H9 (cell line): ENCODE measurements at regions not wholly inside any gene's neighbourhood (a gene's known extent, or its start where the extent isn't known, plus 50 kb on each side); places are given as distances from the start of the nearest gene placed in this dataset.
A peak's percentile ranks its signal among the peaks of the same experiment; 100 is the strongest.

Source experiments
- DNase-seq: peaks from one replicate; pipeline ENCODE4 v3.0.0-alpha.2; 2017
- H2AFZ ChIP-seq: one replicate; pipeline ENCODE4 v1.6.1; 2013; ENCODE audit warnings: mild to moderate bottlenecking, low read length, control low read depth, moderate library complexity
- H2AK5ac ChIP-seq: 2 replicates; pipeline ENCODE4 v1.6.1; 2013; ENCODE audit warnings: low read length, control low read depth, mixed read lengths; ENCODE audit not compliant: insufficient read length
- H2BK120ac ChIP-seq: one replicate; pipeline ENCODE4 v1.6.1; 2013; ENCODE audit warnings: low read depth, mild to moderate bottlenecking, low read length, control low read depth, inconsistent platforms; ENCODE audit not compliant: poor library complexity, severe bottlenecking
- H2BK12ac ChIP-seq: 2 replicates; pipeline ENCODE4 v1.6.1; 2013; ENCODE audit warnings: low read length, control low read depth, mixed read lengths, low read depth; ENCODE audit not compliant: insufficient read length
- H2BK15ac ChIP-seq: 2 replicates; pipeline ENCODE4 v1.6.1; 2013; ENCODE audit warnings: low read depth, low read length, control low read depth
- H2BK20ac ChIP-seq: one replicate; pipeline ENCODE4 v1.6.1; 2013; ENCODE audit warnings: low read depth, mild to moderate bottlenecking, low read length, control low read depth, inconsistent platforms; ENCODE audit not compliant: poor library complexity, severe bottlenecking
- H2BK5ac ChIP-seq: 2 replicates; pipeline ENCODE4 v1.6.1; 2013; ENCODE audit warnings: low read length, control low read depth, mixed read lengths; ENCODE audit not compliant: insufficient read length
- H3K14ac ChIP-seq: 2 replicates; pipeline ENCODE4 v1.6.1; 2013; ENCODE audit warnings: low read length, control low read depth; ENCODE audit not compliant: insufficient read depth
- H3K18ac ChIP-seq: 2 replicates; pipeline ENCODE4 v1.6.1; 2013; ENCODE audit warnings: low read depth, mild to moderate bottlenecking, mixed read lengths, low read length, control low read depth; ENCODE audit not compliant: insufficient read length
- H3K23ac ChIP-seq: 2 replicates; pipeline ENCODE4 v1.6.1; 2013; ENCODE audit warnings: low read length, control low read depth, mixed read lengths, low read depth; ENCODE audit not compliant: insufficient read length
- H3K23me2 ChIP-seq: 2 replicates; pipeline ENCODE4 v1.6.1; 2013; ENCODE audit warnings: low read depth, mild to moderate bottlenecking, mixed read lengths, low read length, control low read depth; ENCODE audit not compliant: insufficient read length, poor library complexity, severe bottlenecking
- H3K27ac ChIP-seq: 2 replicates; pipeline ENCODE4 v1.5.1; 2013; ENCODE audit warnings: low read length, control low read depth, mixed read lengths, low read depth; ENCODE audit not compliant: insufficient read length
- H3K27me3 ChIP-seq: 2 replicates; pipeline ENCODE4 v1.6.1; 2013; ENCODE audit warnings: low read length, control low read depth, inconsistent platforms; ENCODE audit not compliant: insufficient read depth
- H3K4ac ChIP-seq: 2 replicates; pipeline ENCODE4 v1.6.1; 2013; ENCODE audit warnings: low read depth, mild to moderate bottlenecking, control low read depth, inconsistent platforms, low read length, moderate library complexity
- H3K4me1 ChIP-seq: 2 replicates; pipeline ENCODE4 v1.6.1; 2013; ENCODE audit warnings: low read length, control low read depth, inconsistent platforms; ENCODE audit not compliant: insufficient read depth
- H3K4me2 ChIP-seq: 2 replicates; pipeline ENCODE4 v1.6.1; 2013; ENCODE audit warnings: low read length, control low read depth, mixed read lengths; ENCODE audit not compliant: insufficient read length, insufficient read depth
- H3K56ac ChIP-seq: 2 replicates; pipeline ENCODE4 v1.6.1; 2013; ENCODE audit warnings: low read depth, mild to moderate bottlenecking, mixed read lengths, low read length, control low read depth; ENCODE audit not compliant: insufficient read length
- H3K79me1 ChIP-seq: 2 replicates; pipeline ENCODE4 v1.6.1; 2013; ENCODE audit warnings: low read depth, mild to moderate bottlenecking, moderate library complexity, low read length, control low read depth, inconsistent platforms; ENCODE audit not compliant: insufficient read depth, poor library complexity, severe bottlenecking
- H3K79me2 ChIP-seq: 2 replicates; pipeline ENCODE4 v1.6.1; 2013; ENCODE audit warnings: low read length, control low read depth, inconsistent platforms; ENCODE audit not compliant: insufficient read depth
- H3K9ac ChIP-seq: 2 replicates; pipeline ENCODE4 v1.6.1; 2013; ENCODE audit warnings: low read length, control low read depth, mixed read lengths; ENCODE audit not compliant: insufficient read length; ENCODE audit errors: extremely low read depth
- H3K9me3 ChIP-seq: one replicate; pipeline ENCODE4 v1.6.1; 2013; ENCODE audit warnings: low read depth, low read length, inconsistent platforms; ENCODE audit not compliant: control insufficient read depth
- H3T11ph ChIP-seq: one replicate; pipeline ENCODE4 v1.6.1; 2013; ENCODE audit warnings: mild to moderate bottlenecking, low read length, control low read depth, inconsistent platforms
- H4K20me1 ChIP-seq: one replicate; pipeline ENCODE4 v1.6.1; 2013; ENCODE audit not compliant: control insufficient read depth, insufficient read length, insufficient read depth
- H4K5ac ChIP-seq: 2 replicates; pipeline ENCODE4 v1.6.1; 2013; ENCODE audit warnings: low read depth, mild to moderate bottlenecking, mixed read lengths, low read length, control low read depth; ENCODE audit not compliant: insufficient read length
- H4K8ac ChIP-seq: replicated peaks from 2 replicates; pipeline ENCODE4 v1.6.1; 2013; ENCODE audit warnings: low read length, control low read depth, mixed read lengths, low read depth; ENCODE audit not compliant: insufficient read length
- H4K91ac ChIP-seq: 2 replicates; pipeline ENCODE4 v1.6.1; 2013; ENCODE audit warnings: low read depth, mild to moderate bottlenecking, moderate library complexity, mixed read lengths, low read length, control low read depth; ENCODE audit not compliant: insufficient read length
- H3K27ac Mint-ChIP-seq, 3 experiments: 2 replicates in 2 of 3; 3 replicates in 1 of 3; pipeline ENCODE4 v1.8.0; 2020 to 2021; ENCODE audit warnings: mixed read lengths in 3 of 3, mild to moderate bottlenecking in 1 of 3, moderate library complexity in 1 of 3
- H3K27me3 Mint-ChIP-seq: 2 replicates; pipeline ENCODE4 v1.8.0; 2021; ENCODE audit warnings: low read depth, mild to moderate bottlenecking, moderate library complexity, mixed read lengths
- H3K36me3 Mint-ChIP-seq, 3 experiments: 2 replicates in 2 of 3; 3 replicates in 1 of 3; pipeline ENCODE4 v1.8.0; 2020 to 2021; ENCODE audit warnings: low read depth in 3 of 3, mixed read lengths in 3 of 3; ENCODE audit not compliant: insufficient read depth in 1 of 3
- H3K4me1 Mint-ChIP-seq, 2 experiments: 2 replicates each; pipeline ENCODE4 v1.8.0; 2020; ENCODE audit warnings: mixed read lengths in 2 of 2
- H3K4me3 Mint-ChIP-seq, 2 experiments: 2 replicates in 1 of 2; 3 replicates in 1 of 2; pipeline ENCODE4 v1.8.0; 2020 to 2021; ENCODE audit warnings: mild to moderate bottlenecking in 2 of 2, mixed read lengths in 2 of 2, moderate library complexity in 1 of 2
- H3K9me3 Mint-ChIP-seq, 2 experiments: 2 replicates in 1 of 2; 3 replicates in 1 of 2; pipeline ENCODE4 v1.8.0; 2020; ENCODE audit warnings: mild to moderate bottlenecking in 2 of 2, mixed read lengths in 2 of 2, moderate library complexity in 1 of 2
- CTCF ChIP-seq: fragments of 200-600 bp; sonication (generic); conservative IDR thresholded peaks from 3 replicates; pipeline ENCODE4 v1.8.0; 2021; ENCODE audit warnings: antibody characterized with exemption, mild to moderate bottlenecking
- WGBS: extraction: QIAGEN DNeasy Blood & Tissue Kit; methylation state at CpG from one replicate; pipeline ENCODE4 v1.1.7; 2013; ENCODE audit warnings: missing lambda C conversion rate, low lambda C conversion rate, mixed read lengths; ENCODE audit not compliant: insufficient read length; ENCODE audit errors: extremely low coverage; 5-methylcytosine and 5-hydroxymethylcytosine counted together

- no peak overlapping the region for H3K4ac ChIP-seq
- Mint-ChIP-seq H3K27me3 (no peaks in the 10 kb centered on the region), H3K9me3 (peaks cover 0 to 2% of the 10 kb centered on the region in 2 experiments; a peak in 1 of 5 replicates), H3K4me1 (peaks cover 31 to 54% of the 10 kb centered on the region in 2 experiments), H3K36me3 (no peaks in the 10 kb centered on the region; a peak in 2 of 7 replicates), H3K27ac (peak overlapping the region in 1 of 3 experiments; percentile 25; a peak in 1 of 7 replicates), H3K4me3 (no peak overlapping the region)
- H2AFZ ChIP-seq = no peak overlapping the region
- H3K79me1 ChIP-seq = no peaks in the 10 kb centered on the region
- no peaks in the 10 kb centered on the region for H3K9me3 ChIP-seq
- H3K23me2 ChIP-seq = no peaks in the 10 kb centered on the region
- no peaks in the 10 kb centered on the region for H3K27me3 ChIP-seq
- no peak overlapping the region for H2BK20ac ChIP-seq
- DNase-seq = no peak
- no peak overlapping the region for H3K23ac ChIP-seq
- H2BK5ac ChIP-seq = no peak overlapping the region
- H3T11ph ChIP-seq = no peak overlapping the region
- H3K18ac ChIP-seq = no peak overlapping the region
- H4K8ac ChIP-seq = no peak overlapping the region
- H3K14ac ChIP-seq = no peak overlapping the region
- H2BK120ac ChIP-seq = no peak overlapping the region
- no peak overlapping the region for H3K27ac ChIP-seq
- peaks cover 12% of the 10 kb centered on the region; the same call in 1 of the 2 replicates for H3K4me1 ChIP-seq
- no peak overlapping the region for H2BK12ac ChIP-seq
- no peak overlapping the region for H2AK5ac ChIP-seq
- no peaks in the 10 kb centered on the region for H4K20me1 ChIP-seq
- H3K9ac ChIP-seq = no peak overlapping the region
- no peaks in the 10 kb centered on the region; the same call in 1 of the 2 replicates for H3K79me2 ChIP-seq
- H4K5ac ChIP-seq = no peak overlapping the region
- WGBS = no CpG with 5 or more reads among the region's 1 CpG
- H2BK15ac ChIP-seq = no peak overlapping the region
- no peak overlapping the region for H3K4me2 ChIP-seq
- no peak overlapping the region for H4K91ac ChIP-seq
- H3K56ac ChIP-seq = no peak overlapping the region
- TF ChIP-seq CTCF = no peak
Observed at GRCh38 chr6:40293060-40293459, 294.1 kb downstream of the LRFN2 start.
